PC-3 (cell line): ENCODE measurements at regions not wholly inside any gene's neighbourhood (a gene's known extent, or its start where the extent isn't known, plus 50 kb on each side); places are given as distances from the start of the nearest gene placed in this dataset.

ENCODE experiments used
- CTCF ChIP-seq: fragments of 300-600 bp; sonication (generic); conservative IDR thresholded peaks from 2 replicates; pipeline ENCODE4 v1.5.1; 2017; ENCODE audit warnings: antibody characterized with exemption, low read depth, mild to moderate bottlenecking, low read length
- EZH2 ChIP-seq: fragments of 300-600 bp; sonication (generic); IDR thresholded peaks from one replicate; pipeline ENCODE4 v1.6.1; 2017; ENCODE audit warnings: antibody characterized with exemption, mild to moderate bottlenecking, low read length; ENCODE audit not compliant: unreplicated experiment

DNA sequence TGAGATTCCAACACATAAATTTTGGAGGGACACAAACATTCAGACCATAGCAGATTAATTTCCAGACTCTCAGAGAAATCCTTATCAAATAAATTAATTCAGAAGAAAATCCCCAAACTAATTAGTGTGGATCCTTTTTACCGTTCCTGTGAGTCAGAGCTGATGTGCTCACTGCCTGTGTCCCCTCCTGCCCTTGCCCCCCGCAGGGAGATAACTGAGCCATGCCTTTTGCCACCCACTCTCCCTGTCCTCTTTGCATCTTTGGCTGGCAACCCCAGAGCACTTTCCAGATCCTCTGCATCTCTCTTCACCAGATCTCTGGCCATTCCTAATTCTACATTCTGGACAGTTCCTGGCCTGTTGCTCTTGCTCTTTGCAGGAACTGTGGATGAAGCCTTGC lies 135.4 kb upstream of the MAP1B start:
- TF ChIP-seq EZH2 (no peak), CTCF (no peak)
